ENCODE measurements at regions not wholly inside any gene's neighbourhood (a gene's known extent, or its start where the extent isn't known, plus 50 kb on each side); places are given as distances from the start of the nearest gene placed in this dataset.
"Not testable (repeated sequence)": the region's sequence is repeated elsewhere in the genome, so short reads cannot be mapped to it uniquely, and the experiment has no call there.

- Histone ChIP-seq H3K9me3 (no peaks in the 10 kb centered on the region), H3K27me3 (no peaks in the 10 kb centered on the region), H3K4me3 (no peak overlapping the region), H3K27ac (no peak overlapping the region), H3K36me3 (no peaks in the 10 kb centered on the region), H3K4me1 (no peaks in the 10 kb centered on the region)
- intact Hi-C loops (cut with DNase I), result no loop called here
- ATAC-seq (peak; percentile 51), DNase-seq (no peak)
- TF ChIP-seq CTCF (IDR thresholded peaks at IDR 0.05), result no peak
These were observed 1897.6 kb upstream of the FLRT2 start for GRCh38 chr14:83632375-83632774.

- no peaks in the 10 kb centered on the region for H3K27me3 ChIP-seq
- H3K4me3 ChIP-seq, result no peak overlapping the region
- TF ChIP-seq CTCF (IDR thresholded peaks at IDR 0.05), result no peak
- no peak overlapping the region for H3K27ac ChIP-seq
- DNase-seq, result no peak
- no peak for ATAC-seq
- no peaks in the 10 kb centered on the region for H3K36me3 ChIP-seq
- H3K9me3 ChIP-seq, result no peaks in the 10 kb centered on the region
- no peaks in the 10 kb centered on the region for H3K4me1 ChIP-seq
- intact Hi-C loops (cut with DNase I), result no loop called here
These were observed 1891.0 kb upstream of the FLRT2 start for GRCh38 chr14:83638748-83639504.

GRCh38 chr14:83639505-83639875 lies 1890.5 kb upstream of the FLRT2 start:
- intact Hi-C loops (cut with DNase I); H3K4me1 ChIP-seq; H3K27ac ChIP-seq; H3K36me3 ChIP-seq; ATAC-seq; DNase-seq; H3K4me3 ChIP-seq; H3K9me3 ChIP-seq; H3K27me3 ChIP-seq: not testable (repeated sequence)

- no peaks in the 10 kb centered on the region for H3K9me3 ChIP-seq
- H3K27me3 ChIP-seq, result no peaks in the 10 kb centered on the region
- H3K4me3 ChIP-seq, result no peak overlapping the region
- no peaks in the 10 kb centered on the region for H3K4me1 ChIP-seq
- intact Hi-C loops (cut with DNase I), result no loop called here
- DNase-seq (no peak), ATAC-seq (no peak)
- H3K36me3 ChIP-seq, result no peaks in the 10 kb centered on the region
- H3K27ac ChIP-seq, result no peak overlapping the region
- TF ChIP-seq CTCF (IDR thresholded peaks at IDR 0.05), result no peak
These were observed 1883.7 kb upstream of the FLRT2 start for GRCh38 chr14:83646228-83646627.

- DNase-seq, result no peak
- TF ChIP-seq CTCF (IDR thresholded peaks at IDR 0.05), result no peak
- ATAC-seq, result no peak
- intact Hi-C loops (cut with DNase I), result no loop called here
- Histone ChIP-seq H3K4me1 (no peaks in the 10 kb centered on the region), H3K4me3 (no peak overlapping the region), H3K27ac (no peak overlapping the region), H3K9me3 (no peaks in the 10 kb centered on the region), H3K27me3 (no peaks in the 10 kb centered on the region), H3K36me3 (no peaks in the 10 kb centered on the region)
These were observed 1869.3 kb upstream of the FLRT2 start for GRCh38 chr14:83660597-83660996.

GRCh38 chr14:83664389-83664788 lies 1865.6 kb upstream of the FLRT2 start:
- ATAC-seq (no peak), DNase-seq (no peak)
- no peaks in the 10 kb centered on the region for H3K4me1 ChIP-seq
- no peak overlapping the region for H3K4me3 ChIP-seq
- H3K9me3 ChIP-seq, result no peaks in the 10 kb centered on the region
- TF ChIP-seq CTCF (IDR thresholded peaks at IDR 0.05), result no peak
- intact Hi-C loops (cut with DNase I), result no loop called here
- H3K36me3 ChIP-seq, result no peaks in the 10 kb centered on the region
- no peak overlapping the region for H3K27ac ChIP-seq
- no peaks in the 10 kb centered on the region for H3K27me3 ChIP-seq
